ENCODE measurements at regions not wholly inside any gene's neighbourhood (a gene's known extent, or its start where the extent isn't known, plus 50 kb on each side); places are given as distances from the start of the nearest gene placed in this dataset.

DNA sequence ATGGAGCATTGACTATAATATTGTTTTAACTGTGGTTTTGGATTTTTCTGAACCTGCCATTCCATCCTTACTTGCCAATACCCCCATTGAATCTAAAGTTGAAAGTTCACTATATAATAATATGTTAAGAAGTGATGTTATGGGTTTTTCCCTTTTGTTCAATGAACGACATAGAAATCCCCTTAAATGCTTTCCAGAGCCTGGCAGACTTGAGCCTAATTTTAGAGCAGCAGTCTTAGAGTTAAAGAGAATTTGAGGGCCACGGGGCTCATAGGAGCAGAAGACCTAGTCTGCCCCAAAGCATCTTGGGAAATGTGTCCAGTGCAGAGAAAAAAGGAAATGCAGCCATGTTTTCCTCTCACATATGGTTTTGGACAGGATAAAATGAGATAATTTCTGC lies 146.1 kb upstream of the SLC44A1 start:
- ChIA-PET POLR2A (no interaction called here), CTCF (interaction anchor here (0.6 kb wide), 1 partner anchor 22 kb away, joined by 4 read pairs; no protein-coding TSS in a partner anchor)
- Histone ChIP-seq H3K36me3 (ENCODE audit: control insufficient read depth in 2 of 2, insufficient read depth in 1 of 2, low read length in 2 of 2) (no peaks in the 10 kb centered on the region), H3K27ac (ENCODE audit: extremely low read depth, low read depth, low read length) (no peak overlapping the region), H3K9me3 (ENCODE audit: control insufficient read depth, insufficient read depth, low read depth, low read length) (no peaks in the 10 kb centered on the region), H3K4me1 (ENCODE audit: control insufficient read depth, insufficient read depth, low read length) (no peaks in the 10 kb centered on the region), H3K4me3 (ENCODE audit: low read depth, low read length) (no peak overlapping the region)
- TF ChIP-seq ZNF266 (tag by site-specific recombination; IDR thresholded peaks at IDR 0.05; ENCODE audit: low read depth) (no peak), KLF9 (tag by site-specific recombination; IDR thresholded peaks at IDR 0.05; ENCODE audit: low read depth) (no peak), ZNF560 (tag by site-specific recombination; IDR thresholded peaks at IDR 0.05; ENCODE audit: borderline replicate concordance) (no peak), ZNF585B (tag by site-specific recombination; IDR thresholded peaks at IDR 0.05) (no peak), ZNF394 (tag by site-specific recombination; IDR thresholded peaks at IDR 0.05; ENCODE audit: borderline replicate concordance) (no peak), ZNF664 (tag by site-specific recombination; IDR thresholded peaks at IDR 0.05) (no peak), ZFP3 (tag by site-specific recombination; IDR thresholded peaks at IDR 0.05; ENCODE audit: low read depth) (no peak), ZNF426 (tag by site-specific recombination; IDR thresholded peaks at IDR 0.05) (no peak), OVOL3 (tag by site-specific recombination; IDR thresholded peaks at IDR 0.05) (no peak), ZFHX2 (tag by site-specific recombination; conservative IDR thresholded peaks at IDR 0.05) (no peak), ZSCAN23 (tag by site-specific recombination; IDR thresholded peaks at IDR 0.05) (no peak), ZNF747 (tag by site-specific recombination; IDR thresholded peaks at IDR 0.05) (no peak), ZNF121 (tag by site-specific recombination; IDR thresholded peaks at IDR 0.05) (no peak)
- TF ChIP-seq, protein P1, sequence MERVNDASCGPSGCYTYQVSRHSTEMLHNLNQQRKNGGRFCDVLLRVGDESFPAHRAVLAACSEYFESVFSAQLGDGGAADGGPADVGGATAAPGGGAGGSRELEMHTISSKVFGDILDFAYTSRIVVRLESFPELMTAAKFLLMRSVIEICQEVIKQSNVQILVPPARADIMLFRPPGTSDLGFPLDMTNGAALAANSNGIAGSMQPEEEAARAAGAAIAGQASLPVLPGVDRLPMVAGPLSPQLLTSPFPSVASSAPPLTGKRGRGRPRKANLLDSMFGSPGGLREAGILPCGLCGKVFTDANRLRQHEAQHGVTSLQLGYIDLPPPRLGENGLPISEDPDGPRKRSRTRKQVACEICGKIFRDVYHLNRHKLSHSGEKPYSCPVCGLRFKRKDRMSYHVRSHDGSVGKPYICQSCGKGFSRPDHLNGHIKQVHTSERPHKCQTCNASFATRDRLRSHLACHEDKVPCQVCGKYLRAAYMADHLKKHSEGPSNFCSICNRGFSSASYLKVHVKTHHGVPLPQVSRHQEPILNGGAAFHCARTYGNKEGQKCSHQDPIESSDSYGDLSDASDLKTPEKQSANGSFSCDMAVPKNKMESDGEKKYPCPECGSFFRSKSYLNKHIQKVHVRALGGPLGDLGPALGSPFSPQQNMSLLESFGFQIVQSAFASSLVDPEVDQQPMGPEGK (tag by site-specific recombination; IDR thresholded peaks at IDR 0.05), result no peak
- TF ChIP-seq, protein P2, sequence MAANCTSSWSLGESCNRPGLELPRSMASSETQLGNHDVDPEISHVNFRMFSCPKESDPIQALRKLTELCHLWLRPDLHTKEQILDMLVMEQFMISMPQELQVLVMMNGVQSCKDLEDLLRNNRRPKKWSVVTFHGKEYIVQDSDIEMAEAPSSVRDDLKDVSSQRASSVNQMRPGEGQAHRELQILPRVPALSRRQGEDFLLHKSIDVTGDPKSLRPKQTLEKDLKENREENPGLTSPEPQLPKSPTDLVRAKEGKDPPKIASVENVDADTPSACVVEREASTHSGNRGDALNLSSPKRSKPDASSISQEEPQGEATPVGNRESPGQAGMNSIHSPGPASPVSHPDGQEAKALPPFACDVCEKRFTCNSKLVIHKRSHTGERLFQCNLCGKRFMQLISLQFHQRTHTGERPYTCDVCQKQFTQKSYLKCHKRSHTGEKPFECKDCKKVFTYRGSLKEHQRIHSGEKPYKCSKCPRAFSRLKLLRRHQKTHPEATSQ (tag by site-specific recombination; IDR thresholded peaks at IDR 0.05), result no peak
- TF ChIP-seq, protein P3, sequence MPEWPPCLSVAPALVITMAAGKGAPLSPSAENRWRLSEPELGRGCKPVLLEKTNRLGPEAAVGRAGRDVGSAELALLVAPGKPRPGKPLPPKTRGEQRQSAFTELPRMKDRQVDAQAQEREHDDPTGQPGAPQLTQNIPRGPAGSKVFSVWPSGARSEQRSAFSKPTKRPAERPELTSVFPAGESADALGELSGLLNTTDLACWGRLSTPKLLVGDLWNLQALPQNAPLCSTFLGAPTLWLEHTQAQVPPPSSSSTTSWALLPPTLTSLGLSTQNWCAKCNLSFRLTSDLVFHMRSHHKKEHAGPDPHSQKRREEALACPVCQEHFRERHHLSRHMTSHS (tag by site-specific recombination; IDR thresholded peaks at IDR 0.05), result no peak
- TF ChIP-seq, protein P4, sequence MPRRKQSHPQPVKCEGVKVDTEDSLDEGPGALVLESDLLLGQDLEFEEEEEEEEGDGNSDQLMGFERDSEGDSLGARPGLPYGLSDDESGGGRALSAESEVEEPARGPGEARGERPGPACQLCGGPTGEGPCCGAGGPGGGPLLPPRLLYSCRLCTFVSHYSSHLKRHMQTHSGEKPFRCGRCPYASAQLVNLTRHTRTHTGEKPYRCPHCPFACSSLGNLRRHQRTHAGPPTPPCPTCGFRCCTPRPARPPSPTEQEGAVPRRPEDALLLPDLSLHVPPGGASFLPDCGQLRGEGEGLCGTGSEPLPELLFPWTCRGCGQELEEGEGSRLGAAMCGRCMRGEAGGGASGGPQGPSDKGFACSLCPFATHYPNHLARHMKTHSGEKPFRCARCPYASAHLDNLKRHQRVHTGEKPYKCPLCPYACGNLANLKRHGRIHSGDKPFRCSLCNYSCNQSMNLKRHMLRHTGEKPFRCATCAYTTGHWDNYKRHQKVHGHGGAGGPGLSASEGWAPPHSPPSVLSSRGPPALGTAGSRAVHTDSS (tag by site-specific recombination; IDR thresholded peaks at IDR 0.05), result no peak
- TF ChIP-seq, protein P5, sequence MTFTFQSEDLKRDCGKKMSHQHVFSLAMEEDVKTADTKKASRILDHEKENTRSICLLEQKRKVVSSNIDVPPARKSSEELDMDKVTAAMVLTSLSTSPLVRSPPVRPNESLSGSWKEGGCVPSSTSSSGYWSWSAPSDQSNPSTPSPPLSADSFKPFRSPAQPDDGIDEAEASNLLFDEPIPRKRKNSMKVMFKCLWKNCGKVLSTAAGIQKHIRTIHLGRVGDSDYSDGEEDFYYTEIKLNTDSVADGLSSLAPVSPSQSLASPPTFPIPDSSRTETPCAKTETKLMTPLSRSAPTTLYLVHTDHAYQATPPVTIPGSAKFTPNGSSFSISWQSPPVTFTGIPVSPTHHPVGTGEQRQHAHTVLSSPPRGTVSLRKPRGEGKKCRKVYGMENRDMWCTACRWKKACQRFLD (tag by site-specific recombination; IDR thresholded peaks at IDR 0.05), result no peak
- TF ChIP-seq, protein P6, sequence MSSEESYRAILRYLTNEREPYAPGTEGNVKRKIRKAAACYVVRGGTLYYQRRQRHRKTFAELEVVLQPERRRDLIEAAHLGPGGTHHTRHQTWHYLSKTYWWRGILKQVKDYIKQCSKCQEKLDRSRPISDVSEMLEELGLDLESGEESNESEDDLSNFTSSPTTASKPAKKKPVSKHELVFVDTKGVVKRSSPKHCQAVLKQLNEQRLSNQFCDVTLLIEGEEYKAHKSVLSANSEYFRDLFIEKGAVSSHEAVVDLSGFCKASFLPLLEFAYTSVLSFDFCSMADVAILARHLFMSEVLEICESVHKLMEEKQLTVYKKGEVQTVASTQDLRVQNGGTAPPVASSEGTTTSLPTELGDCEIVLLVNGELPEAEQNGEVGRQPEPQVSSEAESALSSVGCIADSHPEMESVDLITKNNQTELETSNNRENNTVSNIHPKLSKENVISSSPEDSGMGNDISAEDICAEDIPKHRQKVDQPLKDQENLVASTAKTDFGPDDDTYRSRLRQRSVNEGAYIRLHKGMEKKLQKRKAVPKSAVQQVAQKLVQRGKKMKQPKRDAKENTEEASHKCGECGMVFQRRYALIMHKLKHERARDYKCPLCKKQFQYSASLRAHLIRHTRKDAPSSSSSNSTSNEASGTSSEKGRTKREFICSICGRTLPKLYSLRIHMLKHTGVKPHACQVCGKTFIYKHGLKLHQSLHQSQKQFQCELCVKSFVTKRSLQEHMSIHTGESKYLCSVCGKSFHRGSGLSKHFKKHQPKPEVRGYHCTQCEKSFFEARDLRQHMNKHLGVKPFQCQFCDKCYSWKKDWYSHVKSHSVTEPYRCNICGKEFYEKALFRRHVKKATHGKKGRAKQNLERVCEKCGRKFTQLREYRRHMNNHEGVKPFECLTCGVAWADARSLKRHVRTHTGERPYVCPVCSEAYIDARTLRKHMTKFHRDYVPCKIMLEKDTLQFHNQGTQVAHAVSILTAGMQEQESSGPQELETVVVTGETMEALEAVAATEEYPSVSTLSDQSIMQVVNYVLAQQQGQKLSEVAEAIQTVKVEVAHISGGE (tag by site-specific recombination; conservative IDR thresholded peaks at IDR 0.05; ENCODE audit: low read depth), result no peak
- TF ChIP-seq, protein P7, sequence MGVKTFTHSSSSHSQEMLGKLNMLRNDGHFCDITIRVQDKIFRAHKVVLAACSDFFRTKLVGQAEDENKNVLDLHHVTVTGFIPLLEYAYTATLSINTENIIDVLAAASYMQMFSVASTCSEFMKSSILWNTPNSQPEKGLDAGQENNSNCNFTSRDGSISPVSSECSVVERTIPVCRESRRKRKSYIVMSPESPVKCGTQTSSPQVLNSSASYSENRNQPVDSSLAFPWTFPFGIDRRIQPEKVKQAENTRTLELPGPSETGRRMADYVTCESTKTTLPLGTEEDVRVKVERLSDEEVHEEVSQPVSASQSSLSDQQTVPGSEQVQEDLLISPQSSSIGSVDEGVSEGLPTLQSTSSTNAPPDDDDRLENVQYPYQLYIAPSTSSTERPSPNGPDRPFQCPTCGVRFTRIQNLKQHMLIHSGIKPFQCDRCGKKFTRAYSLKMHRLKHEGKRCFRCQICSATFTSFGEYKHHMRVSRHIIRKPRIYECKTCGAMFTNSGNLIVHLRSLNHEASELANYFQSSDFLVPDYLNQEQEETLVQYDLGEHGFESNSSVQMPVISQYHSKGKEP (tag by site-specific recombination; IDR thresholded peaks at IDR 0.05), result no peak
